Vagina (tissue), 2 donors: ENCODE measurements at regions not wholly inside any gene's neighbourhood (a gene's known extent, or its start where the extent isn't known, plus 50 kb on each side); places are given as distances from the start of the nearest gene placed in this dataset.

Experiments
- DNase-seq, 2 donors: peaks; one replicate each; pipeline ENCODE4 v3.0.0-alpha.2; 2017; ENCODE audit errors: extremely low spot score in 2 of 2
- H3K27ac ChIP-seq: fragments of 200-600 bp; sonication (generic); one replicate; pipeline ENCODE4 v1.5.1; 2019
- H3K27me3 ChIP-seq: fragments of 200-600 bp; sonication (generic); one replicate; pipeline ENCODE4 v1.5.1; 2019
- H3K36me3 ChIP-seq, 2 donors: fragments of 200-600 bp; sonication (generic); one replicate each; pipeline ENCODE4 v1.5.1; 2017 to 2019
- H3K4me1 ChIP-seq: fragments of 200-600 bp; sonication (generic); one replicate; pipeline ENCODE4 v1.5.1; 2019
- H3K4me3 ChIP-seq, 2 donors: fragments of 200-600 bp; sonication (generic); 1 replicate in 1 of 2; 2 replicates in 1 of 2; pipeline ENCODE4 v1.5.1; 2016 to 2019
- H3K9me3 ChIP-seq: fragments of 200-600 bp; sonication (generic); one replicate; pipeline ENCODE4 v1.5.1; 2019
- POLR2A ChIP-seq, 2 donors: fragments of 450-650 bp; IDR thresholded peaks; one replicate each; pipeline ENCODE4 v1.6.1; 2017; ENCODE audit warnings: antibody characterized with exemption in 2 of 2, mild to moderate bottlenecking in 2 of 2, moderate library complexity in 2 of 2
- POLR2AphosphoS5 ChIP-seq, 2 donors: sonication (generic); formaldehyde crosslinking; IDR thresholded peaks; one replicate each; pipeline ENCODE4 v1.9.0; 2017; ENCODE audit warnings: antibody characterized with exemption in 2 of 2, mild to moderate bottlenecking in 2 of 2, low read depth in 1 of 2; ENCODE audit not compliant: insufficient read depth in 1 of 2
- intact Hi-C: fragments of 100-400 bp; cut with DNase I; formaldehyde crosslinking; loops from one replicate; pipeline ENCODE4 v1.15.1; 2023
- TF ChIP-seq, protein P1 (sequence below), 3 experiments: fragments of 450-650 bp in 2 of 3; fragments of 200-600 bp in 1 of 3; sonication (generic) in 1 of 3; IDR thresholded peaks; one replicate each; pipeline ENCODE4 v1.5.1; 2017 to 2019; ENCODE audit warnings: antibody characterized with exemption in 3 of 3, mild to moderate bottlenecking in 2 of 3, moderate library complexity in 2 of 3

GRCh38 chr2:235165136-235165535 is 213.3 kb downstream of the SH3BP4 start:
- peaks cover 1% of the 10 kb centered on the region for H3K4me1 ChIP-seq
- intact Hi-C loops, result no loop called here
- DNase-seq, result no peak
- H3K27me3 ChIP-seq, result no peaks in the 10 kb centered on the region
- H3K36me3 ChIP-seq, result no peaks in the 10 kb centered on the region
- H3K27ac ChIP-seq, result no peak overlapping the region
- H3K9me3 ChIP-seq, result no peaks in the 10 kb centered on the region
- TF ChIP-seq POLR2A (IDR thresholded peaks at IDR 0.05) (no peak), POLR2AphosphoS5 (IDR thresholded peaks at IDR 0.05; ENCODE audit: insufficient read depth in 1 of 2, low read depth in 1 of 2) (no peak)
- TF ChIP-seq, protein P1, sequence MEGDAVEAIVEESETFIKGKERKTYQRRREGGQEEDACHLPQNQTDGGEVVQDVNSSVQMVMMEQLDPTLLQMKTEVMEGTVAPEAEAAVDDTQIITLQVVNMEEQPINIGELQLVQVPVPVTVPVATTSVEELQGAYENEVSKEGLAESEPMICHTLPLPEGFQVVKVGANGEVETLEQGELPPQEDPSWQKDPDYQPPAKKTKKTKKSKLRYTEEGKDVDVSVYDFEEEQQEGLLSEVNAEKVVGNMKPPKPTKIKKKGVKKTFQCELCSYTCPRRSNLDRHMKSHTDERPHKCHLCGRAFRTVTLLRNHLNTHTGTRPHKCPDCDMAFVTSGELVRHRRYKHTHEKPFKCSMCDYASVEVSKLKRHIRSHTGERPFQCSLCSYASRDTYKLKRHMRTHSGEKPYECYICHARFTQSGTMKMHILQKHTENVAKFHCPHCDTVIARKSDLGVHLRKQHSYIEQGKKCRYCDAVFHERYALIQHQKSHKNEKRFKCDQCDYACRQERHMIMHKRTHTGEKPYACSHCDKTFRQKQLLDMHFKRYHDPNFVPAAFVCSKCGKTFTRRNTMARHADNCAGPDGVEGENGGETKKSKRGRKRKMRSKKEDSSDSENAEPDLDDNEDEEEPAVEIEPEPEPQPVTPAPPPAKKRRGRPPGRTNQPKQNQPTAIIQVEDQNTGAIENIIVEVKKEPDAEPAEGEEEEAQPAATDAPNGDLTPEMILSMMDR (IDR thresholded peaks at IDR 0.05), result no peak
- H3K4me3 ChIP-seq, result no peak overlapping the region

GRCh38 chr2:235165631-235166030 is 213.8 kb downstream of the SH3BP4 start:
- TF ChIP-seq, protein P1 (IDR thresholded peaks at IDR 0.05), result no peak
- TF ChIP-seq POLR2A (IDR thresholded peaks at IDR 0.05) (no peak), POLR2AphosphoS5 (IDR thresholded peaks at IDR 0.05; ENCODE audit: insufficient read depth in 1 of 2, low read depth in 1 of 2) (no peak)
- no peaks in the 10 kb centered on the region for H3K9me3 ChIP-seq
- peaks cover 6% of the 10 kb centered on the region for H3K4me1 ChIP-seq
- H3K36me3 ChIP-seq, result no peaks in the 10 kb centered on the region
- no peaks in the 10 kb centered on the region for H3K27me3 ChIP-seq
- H3K27ac ChIP-seq, result no peak overlapping the region
- no peak for DNase-seq
- H3K4me3 ChIP-seq, result no peak overlapping the region
- intact Hi-C loops, result no loop called here

DNA sequence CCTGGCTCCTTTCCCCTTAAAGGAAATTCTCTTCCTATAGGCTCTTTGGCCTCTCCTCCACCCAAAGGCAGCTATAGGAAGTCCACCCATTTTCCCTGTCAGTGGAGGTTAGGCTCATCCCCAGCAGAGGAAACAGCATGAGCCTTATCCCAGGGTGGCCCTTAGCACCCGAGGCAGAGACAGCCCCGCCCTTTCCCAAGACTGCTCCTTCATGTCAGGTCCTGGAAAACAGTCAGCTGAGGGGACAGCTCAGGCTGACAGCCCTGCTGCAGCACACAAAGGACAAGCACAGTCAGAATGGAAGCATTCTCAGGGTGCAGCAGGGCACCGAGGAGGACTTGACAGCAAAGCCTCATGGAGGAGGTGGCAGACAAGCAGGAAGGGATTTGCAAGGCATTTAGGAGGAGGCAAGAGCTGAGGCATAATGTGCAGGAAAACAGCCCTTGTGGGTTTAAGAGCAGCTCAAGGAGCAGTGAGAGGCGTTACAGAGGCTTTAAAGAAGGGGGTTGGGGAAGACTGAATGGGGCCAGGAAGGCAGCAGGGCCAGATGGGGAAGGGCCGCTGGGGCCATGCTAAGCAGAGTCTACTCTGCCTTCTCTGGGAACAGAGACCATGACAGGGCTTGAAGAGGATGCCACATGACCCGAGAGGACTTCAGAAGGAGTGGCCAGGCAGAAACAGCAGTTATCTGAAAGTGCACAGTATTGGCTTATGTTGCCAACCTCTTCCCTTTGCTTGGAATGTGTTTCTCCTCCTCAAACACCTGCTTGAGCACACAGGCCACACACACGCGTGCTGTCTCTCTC is 216.6 kb downstream of the SH3BP4 start:
- TF ChIP-seq POLR2AphosphoS5 (IDR thresholded peaks at IDR 0.05; ENCODE audit: insufficient read depth in 1 of 2, low read depth in 1 of 2), result no peak
- TF ChIP-seq, protein P1 (IDR thresholded peaks at IDR 0.05), result no peak
- TF ChIP-seq POLR2A (IDR thresholded peaks at IDR 0.05), result no peak
- intact Hi-C loops, result no loop called here
- Histone ChIP-seq H3K9me3 (no peaks in the 10 kb centered on the region), H3K36me3 (no peaks in the 10 kb centered on the region), H3K4me3 (no peak overlapping the region), H3K27me3 (no peaks in the 10 kb centered on the region), H3K4me1 (peaks cover 14% of the 10 kb centered on the region), H3K27ac (no peak overlapping the region)
- no peak for DNase-seq

- H3K4me3 ChIP-seq, result no peak overlapping the region
- intact Hi-C loops, result no loop called here
- DNase-seq, result no peak
- H3K9me3 ChIP-seq, result no peaks in the 10 kb centered on the region
- H3K36me3 ChIP-seq, result no peaks in the 10 kb centered on the region
- no peak for TF ChIP-seq POLR2AphosphoS5 (IDR thresholded peaks at IDR 0.05; ENCODE audit: insufficient read depth in 1 of 2, low read depth in 1 of 2)
- TF ChIP-seq, protein P1 (IDR thresholded peaks at IDR 0.05), result no peak
- no peak for TF ChIP-seq POLR2A (IDR thresholded peaks at IDR 0.05)
- H3K27me3 ChIP-seq, result no peaks in the 10 kb centered on the region
- H3K4me1 ChIP-seq, result peaks cover 14% of the 10 kb centered on the region
- no peak overlapping the region for H3K27ac ChIP-seq
Observed at GRCh38 chr2:235170016-235170415, 218.2 kb downstream of the SH3BP4 start.
